Cardiac muscle cell (in vitro differentiated cells and primary cell): ENCODE measurements at regions not wholly inside any gene's neighbourhood (a gene's known extent, or its start where the extent isn't known, plus 50 kb on each side); places are given as distances from the start of the nearest gene placed in this dataset.
"Not testable (repeated sequence)": the region's sequence is repeated elsewhere in the genome, so short reads cannot be mapped to it uniquely, and the experiment has no call there.

Source experiments
- DNase-seq, 2 donors: peaks; one replicate each; pipeline versions ENCODE4 v3.0.0 to v3.0.0-alpha.2; 2010 to 2017; ENCODE audit warnings: low read depth in 1 of 2, low spot score in 1 of 2
- H3K27ac ChIP-seq: fragments of 200-600 bp; sonication (generic); 2 replicates; pipeline ENCODE4 v1.5.1; 2016
- H3K27me3 ChIP-seq: fragments of 200-600 bp; sonication (generic); 2 replicates; pipeline ENCODE4 v1.6.0; 2016; ENCODE audit warnings: control low read depth
- H3K36me3 ChIP-seq: fragments of 200-600 bp; sonication (generic); 2 replicates; pipeline ENCODE4 v1.5.1; 2016; ENCODE audit warnings: control low read depth
- H3K4me1 ChIP-seq: fragments of 200-600 bp; sonication (generic); 2 replicates; pipeline ENCODE4 v1.8.1; 2017; ENCODE audit warnings: low read depth, mild to moderate bottlenecking, mixed run types
- H3K4me3 ChIP-seq: fragments of 200-600 bp; sonication (generic); 2 replicates; pipeline ENCODE4 v1.5.1; 2016; ENCODE audit warnings: mild to moderate bottlenecking
- H3K9me3 ChIP-seq: fragments of 200-600 bp; sonication (generic); 2 replicates; pipeline ENCODE4 v1.5.1; 2017; ENCODE audit warnings: low read depth, mild to moderate bottlenecking, control low read depth
- CTCF ChIP-seq: IDR thresholded peaks from 2 replicates; pipeline ENCODE4 v1.5.1; 2012; ENCODE audit warnings: low read depth, mild to moderate bottlenecking, low read length

- H3K9me3 ChIP-seq = no peaks in the 10 kb centered on the region
- H3K4me3 ChIP-seq = no peak overlapping the region
- no peaks in the 10 kb centered on the region for H3K36me3 ChIP-seq
- no peak for TF ChIP-seq CTCF
- no peak for DNase-seq
- no peaks in the 10 kb centered on the region for H3K4me1 ChIP-seq
- no peak overlapping the region for H3K27ac ChIP-seq
- no peaks in the 10 kb centered on the region for H3K27me3 ChIP-seq
These were observed 132.6 kb downstream of the PRL start for GRCh38 chr6:22164236-22164635.

- not testable (repeated sequence) for H3K27me3 ChIP-seq, H3K9me3 ChIP-seq, H3K4me1 ChIP-seq, DNase-seq, H3K27ac ChIP-seq, H3K4me3 ChIP-seq, H3K36me3 ChIP-seq
These were observed 125.8 kb downstream of the PRL start for GRCh38 chr6:22171006-22171405.

- not testable (repeated sequence) for H3K27me3 ChIP-seq, H3K4me1 ChIP-seq, H3K4me3 ChIP-seq, H3K27ac ChIP-seq, H3K9me3 ChIP-seq, DNase-seq, H3K36me3 ChIP-seq
These were observed 125.0 kb downstream of the PRL start for GRCh38 chr6:22171885-22172284.

- H3K27me3 ChIP-seq = no peaks in the 10 kb centered on the region
- no peaks in the 10 kb centered on the region for H3K4me1 ChIP-seq
- no peak overlapping the region for H3K4me3 ChIP-seq
- no peaks in the 10 kb centered on the region for H3K36me3 ChIP-seq
- no peak overlapping the region for H3K27ac ChIP-seq
- no peak for TF ChIP-seq CTCF
- H3K9me3 ChIP-seq = no peaks in the 10 kb centered on the region
- no peak for DNase-seq
These were observed 123.5 kb downstream of the PRL start for GRCh38 chr6:22173311-22173710.

GRCh38 chr6:22180250-22180649 lies 116.6 kb downstream of the PRL start:
- not testable (repeated sequence) for H3K27me3 ChIP-seq, H3K4me1 ChIP-seq, H3K4me3 ChIP-seq, H3K36me3 ChIP-seq, DNase-seq, H3K27ac ChIP-seq, H3K9me3 ChIP-seq

GRCh38 chr6:22184371-22184770 lies 112.5 kb downstream of the PRL start:
- Histone ChIP-seq H3K4me3 (no peak overlapping the region), H3K27ac (no peak overlapping the region), H3K4me1 (no peaks in the 10 kb centered on the region), H3K36me3 (no peaks in the 10 kb centered on the region), H3K9me3 (no peaks in the 10 kb centered on the region), H3K27me3 (no peaks in the 10 kb centered on the region)
- no peak for DNase-seq
- no peak for TF ChIP-seq CTCF

- Histone ChIP-seq H3K27me3 (no peaks in the 10 kb centered on the region), H3K4me3 (no peak overlapping the region), H3K4me1 (no peaks in the 10 kb centered on the region), H3K27ac (no peak overlapping the region), H3K9me3 (no peaks in the 10 kb centered on the region), H3K36me3 (no peaks in the 10 kb centered on the region)
- TF ChIP-seq CTCF = no peak
- no peak for DNase-seq
These were observed 106.9 kb downstream of the PRL start for GRCh38 chr6:22189946-22190345.
